CD4-positive, alpha-beta T cell treated with Interleukin-12 subunit alpha and Interleukin-12 subunit beta, for 1 hour (primary cell): ENCODE measurements at regions not wholly inside any gene's neighbourhood (a gene's known extent, or its start where the extent isn't known, plus 50 kb on each side); places are given as distances from the start of the nearest gene placed in this dataset.

Experiments
- DNase-seq: peaks from one replicate; pipeline ENCODE4 v3.0.0-alpha.2; 2020

DNA sequence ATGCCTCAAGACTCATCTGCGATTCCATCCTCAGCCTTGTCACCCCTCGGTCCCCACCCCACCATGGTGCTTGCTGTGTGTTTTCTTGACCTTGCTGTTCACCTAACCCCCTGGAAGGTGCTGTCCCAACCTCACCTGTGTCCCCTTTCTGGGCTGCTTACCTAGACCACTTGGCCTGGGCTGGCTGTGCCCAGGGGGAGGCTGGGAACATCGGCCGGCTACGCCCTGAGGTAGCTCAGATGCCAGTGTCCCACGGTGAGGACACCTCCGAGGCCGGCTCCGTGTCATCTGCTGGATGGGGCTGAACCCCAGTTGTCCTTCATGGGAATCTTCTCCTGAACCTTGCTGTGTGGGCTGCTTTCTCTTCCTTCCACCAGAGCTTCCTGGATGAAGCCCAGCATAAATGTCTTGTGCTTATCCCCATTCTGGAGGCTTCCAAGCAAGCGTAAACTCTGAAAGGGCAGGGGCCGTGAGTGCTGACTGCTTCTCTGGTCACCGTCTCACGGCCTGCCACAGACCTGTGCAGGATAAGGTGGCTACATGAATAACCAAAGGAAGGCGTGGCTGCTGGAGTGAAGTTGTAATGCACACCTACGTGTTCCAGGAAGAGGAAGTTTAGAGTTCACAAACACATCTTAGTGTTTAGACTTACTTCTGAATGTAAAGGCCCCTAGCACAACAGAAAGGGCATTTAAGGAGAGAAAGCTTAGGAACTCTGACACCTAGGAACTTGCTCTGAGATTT lies 724.3 kb downstream of the TBC1D22A start:
- DNase-seq = no peak

DNA sequence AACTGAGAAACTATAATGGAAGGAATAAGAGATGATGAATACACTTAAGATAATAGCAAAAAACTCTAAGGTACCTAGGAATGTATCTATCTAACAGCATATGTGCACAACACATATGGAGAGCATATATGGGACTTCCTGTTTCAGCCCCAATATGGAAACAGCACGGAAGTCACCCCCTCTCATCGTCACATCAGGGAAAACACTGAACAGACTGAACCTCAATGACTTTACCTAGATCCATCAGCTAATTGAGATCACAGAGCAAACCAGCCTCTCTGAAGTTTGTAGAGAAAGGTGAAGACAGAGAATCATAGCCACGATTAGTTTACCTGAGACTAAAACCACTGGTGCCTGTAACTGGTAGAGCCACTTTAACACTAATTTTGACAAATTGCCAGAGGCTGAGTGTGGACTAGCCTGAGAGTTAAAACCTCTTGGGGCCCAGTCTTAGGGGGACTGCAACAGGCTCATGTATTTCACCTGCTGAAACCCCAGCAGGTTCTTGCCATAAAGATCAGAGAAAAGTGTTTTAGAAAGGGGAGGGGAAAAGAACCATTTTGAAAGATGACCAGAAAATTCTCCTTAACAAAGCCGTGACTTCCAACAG lies 722.6 kb downstream of the TBC1D22A start:
- DNase-seq = no peak

DNA sequence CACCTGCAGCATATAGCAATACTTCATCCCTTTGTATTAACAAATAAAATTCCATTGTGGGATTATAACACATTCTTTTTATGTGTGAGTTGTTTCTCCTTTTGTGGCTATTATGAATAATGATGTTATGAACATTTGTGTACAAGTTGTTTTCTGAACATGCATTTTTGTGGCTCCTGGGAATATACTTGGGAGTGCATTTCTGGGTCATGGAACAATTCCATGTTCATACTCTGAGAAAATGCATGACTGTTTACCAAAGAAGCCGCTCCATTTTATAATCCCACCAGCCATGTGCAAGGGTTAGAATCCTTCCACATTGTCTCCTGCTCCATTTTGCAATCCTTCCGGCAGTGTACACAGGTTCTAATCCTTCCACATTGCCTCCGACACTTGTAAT lies 713.8 kb downstream of the TBC1D22A start:
- DNase-seq = no peak

- no peak for DNase-seq
Measured at GRCh38 chr22:47474895-47475294, 712.4 kb downstream of the TBC1D22A start.

DNA sequence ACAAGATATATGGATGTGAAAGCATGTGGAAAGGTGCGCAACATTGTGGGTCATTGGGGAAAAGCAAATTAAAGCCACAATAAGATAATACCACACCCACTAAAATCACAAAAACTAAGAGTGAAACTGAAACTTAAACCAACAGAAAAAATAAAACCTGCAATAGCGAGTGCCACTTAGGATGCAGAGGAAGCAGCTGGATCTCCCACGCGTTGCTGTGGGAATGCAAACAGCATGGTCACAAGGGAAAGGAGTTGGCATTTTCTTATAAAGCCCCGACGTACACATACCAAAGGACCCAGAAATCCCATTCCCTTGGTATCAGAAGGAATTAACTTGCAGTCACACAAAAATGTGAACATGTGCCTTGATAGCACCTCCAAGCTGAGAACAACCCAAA lies 712.0 kb downstream of the TBC1D22A start:
- DNase-seq = no peak

- no peak for DNase-seq
Measured at GRCh38 chr22:47472636-47473035, 710.2 kb downstream of the TBC1D22A start.

- no peak for DNase-seq
Measured at GRCh38 chr22:47471406-47471805, 709.0 kb downstream of the TBC1D22A start.

DNA sequence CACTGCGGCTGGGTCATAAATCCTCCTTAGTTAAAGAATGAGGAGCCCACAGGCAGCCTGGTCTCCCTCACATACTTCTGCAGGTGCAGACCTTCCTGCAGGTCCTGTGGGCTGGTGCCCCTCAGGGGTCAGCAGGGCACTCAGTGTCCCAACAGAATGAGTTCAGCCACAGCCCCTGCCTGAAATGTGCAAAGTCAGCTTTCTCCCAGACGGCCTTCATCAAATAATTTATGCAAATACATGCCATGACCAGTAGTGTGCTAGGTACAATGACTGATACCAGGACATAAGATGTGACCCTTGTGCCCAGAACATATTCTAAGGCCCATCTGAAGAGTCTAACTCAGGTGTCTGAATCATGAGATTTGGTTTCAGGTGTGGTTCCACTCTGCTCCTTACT lies 703.4 kb downstream of the TBC1D22A start:
- no peak for DNase-seq

- no peak for DNase-seq
Measured at GRCh38 chr22:47465222-47465621, 702.8 kb downstream of the TBC1D22A start.

- no peak for DNase-seq
Measured at GRCh38 chr22:47463220-47463619, 700.8 kb downstream of the TBC1D22A start.

DNA sequence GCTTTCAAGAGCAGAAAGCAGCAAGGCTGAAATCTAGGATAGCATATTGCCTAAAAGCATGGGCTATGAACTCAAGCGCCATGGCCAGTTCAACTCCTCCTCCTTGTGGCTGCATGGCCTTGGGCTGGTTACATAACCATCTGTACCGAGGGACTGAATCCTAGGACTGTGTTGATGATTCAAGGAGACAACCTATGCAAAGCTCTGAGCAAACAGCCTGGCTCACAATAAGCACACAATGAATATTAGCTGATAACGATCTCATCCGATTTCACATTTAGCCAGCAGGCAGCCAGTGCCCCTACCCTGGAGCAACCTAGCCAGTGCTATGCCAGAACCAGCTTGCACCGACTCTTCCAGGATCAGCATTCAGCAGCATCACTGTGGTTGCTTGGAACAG lies 698.4 kb downstream of the TBC1D22A start:
- DNase-seq = no peak

GRCh38 chr22:47460176-47460575 lies 697.7 kb downstream of the TBC1D22A start:
- DNase-seq = no peak

- DNase-seq = no peak
Measured at GRCh38 chr22:47458348-47458747, 695.9 kb downstream of the TBC1D22A start.

GRCh38 chr22:47457509-47458300 lies 695.3 kb downstream of the TBC1D22A start:
- no peak for DNase-seq

- no peak for DNase-seq
Measured at GRCh38 chr22:47457021-47457420, 694.6 kb downstream of the TBC1D22A start.

DNA sequence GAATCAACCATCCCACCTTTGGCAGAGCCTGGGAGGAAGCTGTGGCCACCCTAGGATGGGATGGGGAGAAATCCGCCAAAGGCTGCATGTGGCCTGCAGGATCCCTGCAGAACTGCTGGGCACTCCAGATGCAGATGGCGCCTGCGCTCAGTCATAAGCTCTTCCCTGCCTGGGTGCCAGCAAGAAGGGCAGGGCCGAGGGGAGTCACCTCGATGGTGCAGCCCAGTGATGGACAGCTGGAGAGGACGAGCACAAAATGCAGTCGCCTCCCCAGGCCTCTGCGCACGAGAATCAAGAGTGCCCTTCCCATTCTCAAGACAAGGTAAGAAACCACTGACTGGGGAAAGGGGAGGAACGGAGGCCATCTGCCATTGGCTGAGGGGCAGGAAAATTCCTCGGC lies 693.6 kb downstream of the TBC1D22A start:
- DNase-seq = no peak

DNA sequence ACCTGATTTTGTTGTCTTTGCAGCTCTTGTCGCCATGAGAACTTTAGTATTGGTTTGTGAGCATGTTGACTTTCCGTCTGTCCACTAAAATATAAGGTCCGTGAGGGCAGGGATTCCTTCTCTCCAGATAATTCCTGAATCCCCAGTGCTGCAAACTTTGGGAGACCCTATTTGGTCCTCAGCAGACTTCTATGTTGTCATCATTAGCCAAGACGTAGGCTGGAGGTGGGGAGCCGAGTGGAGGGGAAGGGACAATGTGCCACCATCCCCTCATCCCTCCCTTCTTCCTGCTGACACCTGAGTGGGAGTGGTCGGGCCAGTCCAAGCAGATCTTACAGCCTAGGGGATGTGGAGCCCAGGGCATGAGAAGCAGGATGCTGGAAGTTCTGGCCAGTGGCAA lies 690.6 kb downstream of the TBC1D22A start:
- DNase-seq = no peak

DNA sequence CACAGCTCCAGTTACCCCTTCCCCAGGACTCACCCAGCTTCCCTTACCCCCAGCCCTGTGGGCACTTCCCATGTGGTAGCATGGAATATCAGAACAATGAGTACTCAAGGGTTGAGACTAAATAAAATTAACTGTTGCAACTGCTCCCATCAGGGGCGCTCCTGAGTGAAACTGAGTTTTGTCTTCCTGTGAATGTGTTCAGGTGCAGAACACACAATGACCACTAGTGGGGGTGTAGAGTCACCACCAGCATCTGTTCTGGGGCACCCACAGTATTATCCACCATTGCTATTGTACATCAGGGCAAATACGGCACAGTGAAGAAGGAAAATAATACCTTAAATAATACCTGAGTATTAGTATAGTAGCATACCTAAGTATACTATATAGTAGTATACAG lies 689.7 kb downstream of the TBC1D22A start:
- DNase-seq = no peak

- no peak for DNase-seq
Measured at GRCh38 chr22:47450876-47451475, 688.5 kb downstream of the TBC1D22A start.

- no peak for DNase-seq
Measured at GRCh38 chr22:47449508-47450270, 687.2 kb downstream of the TBC1D22A start.

GRCh38 chr22:47448231-47449223 lies 686.1 kb downstream of the TBC1D22A start:
- DNase-seq = no peak
